MCF 10A (cell line): ENCODE measurements at regions not wholly inside any gene's neighbourhood (a gene's known extent, or its start where the extent isn't known, plus 50 kb on each side); places are given as distances from the start of the nearest gene placed in this dataset.

Source experiments
- BruUV-seq: library from RNA; stranded (reverse); fragments of 400-500 nt; replicated peaks from 2 replicates; lab custom pipeline; 2021; lab: Mats Ljungman, UMichigan
- CTCF ChIA-PET: fragments of 300-600 bp; sonication (Branson Sonifier 250); formaldehyde crosslinking; extraction: SDS; loops from one replicate; lab custom pipeline; 2021; ENCODE audit warnings: antibody characterized with exemption, inconsistent platforms; lab: Yijun Ruan, JAX
- POLR2A ChIA-PET: fragments of 300-600, 350-650 bp; sonication (Branson Sonifier 250); formaldehyde crosslinking; extraction: SDS; loops from one replicate; lab custom pipeline; 2020; ENCODE audit warnings: antibody characterized with exemption, inconsistent platforms; lab: Yijun Ruan, JAX
- DNase-seq: peaks from one replicate; pipeline ENCODE4 v3.0.0-alpha.2; 2018; ENCODE audit not compliant: unreplicated experiment
- H3K27ac Mint-ChIP-seq: one replicate; pipeline ENCODE4 v1.8.0; 2022; ENCODE audit warnings: mild to moderate bottlenecking, low read depth, mixed read lengths; ENCODE audit not compliant: unreplicated experiment
- H3K27me3 Mint-ChIP-seq: one replicate; pipeline ENCODE4 v1.8.0; 2022; ENCODE audit warnings: mixed read lengths; ENCODE audit not compliant: insufficient read depth, unreplicated experiment
- H3K36me3 Mint-ChIP-seq: one replicate; pipeline ENCODE4 v1.8.0; 2022; ENCODE audit warnings: mild to moderate bottlenecking, moderate library complexity, mixed read lengths; ENCODE audit not compliant: insufficient read depth, unreplicated experiment
- H3K4me1 Mint-ChIP-seq: one replicate; pipeline ENCODE4 v1.8.0; 2022; ENCODE audit warnings: mixed read lengths; ENCODE audit not compliant: insufficient read depth, unreplicated experiment
- H3K4me3 Mint-ChIP-seq: one replicate; pipeline ENCODE4 v1.8.0; 2022; ENCODE audit warnings: mild to moderate bottlenecking, moderate library complexity, mixed read lengths; ENCODE audit not compliant: unreplicated experiment
- H3K9me3 Mint-ChIP-seq: one replicate; pipeline ENCODE4 v1.8.0; 2022; ENCODE audit warnings: mixed read lengths; ENCODE audit not compliant: unreplicated experiment
- intact Hi-C: fragments of 100-400 bp; cut with micrococcal nuclease; formaldehyde crosslinking; loops from 2 replicates; pipeline ENCODE4 v1.14.1; 2022
- TF ChIP-seq, protein P1 (sequence below): fragments of 200-600 bp; IDR thresholded peaks from one replicate; pipeline ENCODE4 v1.8.0; 2022; ENCODE audit warnings: antibody characterized with exemption, mild to moderate bottlenecking; ENCODE audit not compliant: unreplicated experiment

DNA sequence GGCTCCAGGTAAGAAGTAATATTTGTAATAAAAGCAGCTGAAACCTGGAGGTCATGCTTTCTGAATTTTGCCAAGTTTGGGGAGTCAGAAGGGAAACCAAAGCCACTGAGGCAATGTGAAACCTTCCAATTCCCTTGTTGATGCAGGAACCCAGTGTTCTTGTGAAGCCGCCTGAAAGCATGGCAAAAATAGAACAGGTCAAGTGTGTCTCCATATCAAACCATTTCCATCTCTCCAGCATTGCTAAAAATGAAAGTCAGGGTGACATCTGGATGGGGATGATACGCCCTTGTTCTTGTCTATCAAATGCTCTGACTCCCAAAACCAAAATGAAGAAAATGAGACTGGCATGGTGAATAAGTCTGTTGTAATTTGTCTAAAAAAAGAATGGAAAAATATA is 362.5 kb downstream of the VPS13C start:
- POLR2A ChIA-PET, result interaction anchor here (0.6 kb wide), 1 partner anchor 79 kb away, joined by 3 read pairs; no protein-coding TSS in a partner anchor
- H3K9me3 Mint-ChIP-seq, result no peaks in the 10 kb centered on the region
- TF ChIP-seq, protein P1, sequence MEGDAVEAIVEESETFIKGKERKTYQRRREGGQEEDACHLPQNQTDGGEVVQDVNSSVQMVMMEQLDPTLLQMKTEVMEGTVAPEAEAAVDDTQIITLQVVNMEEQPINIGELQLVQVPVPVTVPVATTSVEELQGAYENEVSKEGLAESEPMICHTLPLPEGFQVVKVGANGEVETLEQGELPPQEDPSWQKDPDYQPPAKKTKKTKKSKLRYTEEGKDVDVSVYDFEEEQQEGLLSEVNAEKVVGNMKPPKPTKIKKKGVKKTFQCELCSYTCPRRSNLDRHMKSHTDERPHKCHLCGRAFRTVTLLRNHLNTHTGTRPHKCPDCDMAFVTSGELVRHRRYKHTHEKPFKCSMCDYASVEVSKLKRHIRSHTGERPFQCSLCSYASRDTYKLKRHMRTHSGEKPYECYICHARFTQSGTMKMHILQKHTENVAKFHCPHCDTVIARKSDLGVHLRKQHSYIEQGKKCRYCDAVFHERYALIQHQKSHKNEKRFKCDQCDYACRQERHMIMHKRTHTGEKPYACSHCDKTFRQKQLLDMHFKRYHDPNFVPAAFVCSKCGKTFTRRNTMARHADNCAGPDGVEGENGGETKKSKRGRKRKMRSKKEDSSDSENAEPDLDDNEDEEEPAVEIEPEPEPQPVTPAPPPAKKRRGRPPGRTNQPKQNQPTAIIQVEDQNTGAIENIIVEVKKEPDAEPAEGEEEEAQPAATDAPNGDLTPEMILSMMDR, result no peak
- H3K36me3 Mint-ChIP-seq, result no peaks in the 10 kb centered on the region
- peaks cover 7% of the 10 kb centered on the region for H3K4me1 Mint-ChIP-seq
- CTCF ChIA-PET, result interaction anchor here (1.5 kb wide), 1 partner anchor 53 kb away, joined by 4 read pairs; no protein-coding TSS in a partner anchor
- no peak overlapping the region for H3K4me3 Mint-ChIP-seq
- no peak for DNase-seq
- BruUV-seq, result no TSS peak
- H3K27ac Mint-ChIP-seq, result no peak overlapping the region
- H3K27me3 Mint-ChIP-seq, result no peaks in the 10 kb centered on the region
- intact Hi-C loops, result no loop called here

DNA sequence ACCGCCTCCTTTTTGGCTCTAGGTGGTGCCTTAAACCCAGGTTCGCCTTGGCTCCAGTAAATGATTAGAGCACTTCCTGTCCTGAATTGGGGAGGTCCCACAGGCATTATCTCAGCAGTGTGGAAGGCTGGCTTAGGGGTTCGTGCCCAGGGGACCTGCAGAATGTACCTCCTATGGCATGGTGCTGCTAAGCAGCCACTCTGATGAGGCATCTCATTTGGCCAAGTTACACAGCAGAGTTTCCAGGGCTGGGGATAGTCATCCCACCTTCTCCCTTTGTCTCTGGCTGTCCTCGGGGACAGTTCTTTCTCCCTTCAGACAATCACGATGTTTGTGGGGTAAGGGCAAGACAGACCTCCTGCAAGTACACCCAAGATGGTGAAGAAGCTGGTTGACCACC is 371.2 kb downstream of the VPS13C start:
- Mint-ChIP-seq H3K36me3 (no peaks in the 10 kb centered on the region), H3K9me3 (no peaks in the 10 kb centered on the region), H3K27me3 (no peaks in the 10 kb centered on the region), H3K4me3 (no peak overlapping the region), H3K4me1 (peaks cover 6% of the 10 kb centered on the region), H3K27ac (no peak overlapping the region)
- no peak for DNase-seq
- TF ChIP-seq, protein P1, result no peak
- ChIA-PET POLR2A (no interaction called here), CTCF (no interaction called here)
- no TSS peak for BruUV-seq
- intact Hi-C loops, result no loop called here

DNA sequence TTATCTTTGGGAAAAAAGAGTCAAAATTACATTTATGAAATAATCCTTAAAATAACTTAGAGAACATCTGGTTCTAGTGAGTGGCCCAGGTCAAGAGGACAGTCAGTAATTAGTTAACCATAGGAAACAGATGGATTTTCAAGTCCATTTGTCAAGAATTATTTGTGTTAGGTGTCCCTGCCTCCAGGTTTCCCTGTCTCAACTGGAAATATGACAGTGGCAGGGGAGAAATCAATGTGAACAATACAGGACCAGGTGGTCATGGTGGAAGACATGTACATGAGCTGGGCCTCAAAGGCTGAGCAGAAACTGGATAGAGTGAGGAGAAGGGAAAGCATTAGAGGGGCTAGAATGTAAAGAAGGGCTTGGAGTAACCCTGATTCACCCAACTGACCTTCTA is 372.6 kb downstream of the VPS13C start:
- H3K27me3 Mint-ChIP-seq, result no peaks in the 10 kb centered on the region
- CTCF ChIA-PET, result interaction anchor here (0.6 kb wide), 1 partner anchor 256 kb away, joined by 3 read pairs; no protein-coding TSS in a partner anchor
- no peaks in the 10 kb centered on the region for H3K9me3 Mint-ChIP-seq
- DNase-seq, result no peak
- H3K4me3 Mint-ChIP-seq, result no peak overlapping the region
- BruUV-seq, result no TSS peak
- POLR2A ChIA-PET, result no interaction called here
- H3K27ac Mint-ChIP-seq, result no peak overlapping the region
- intact Hi-C loops, result no loop called here
- H3K4me1 Mint-ChIP-seq, result peaks cover 6% of the 10 kb centered on the region
- TF ChIP-seq, protein P1, result no peak
- H3K36me3 Mint-ChIP-seq, result no peaks in the 10 kb centered on the region

DNA sequence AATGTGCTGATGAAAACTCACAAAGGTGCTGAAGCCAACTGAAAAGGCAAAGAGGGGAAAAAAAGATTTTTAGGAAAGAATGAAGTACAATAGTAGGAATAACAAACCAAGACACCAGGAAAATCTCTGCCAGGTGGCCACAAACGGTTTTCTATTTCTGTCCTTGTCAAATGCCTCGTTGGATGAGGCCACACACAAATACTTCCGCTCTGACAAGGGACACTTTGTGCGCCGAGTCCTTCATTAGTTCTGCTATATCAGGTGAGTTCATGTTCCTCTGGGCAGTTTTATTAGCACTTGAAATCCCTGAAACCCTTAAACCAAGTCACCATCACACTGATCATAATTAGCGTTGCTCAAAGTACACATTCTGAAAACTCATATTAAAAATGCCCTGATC is 373.1 kb downstream of the VPS13C start:
- Mint-ChIP-seq H3K4me3 (no peak overlapping the region), H3K27me3 (no peaks in the 10 kb centered on the region), H3K9me3 (no peaks in the 10 kb centered on the region), H3K27ac (no peak overlapping the region), H3K4me1 (peaks cover 6% of the 10 kb centered on the region), H3K36me3 (no peaks in the 10 kb centered on the region)
- no peak for DNase-seq
- POLR2A ChIA-PET, result no interaction called here
- BruUV-seq, result no TSS peak
- TF ChIP-seq, protein P1, result no peak
- CTCF ChIA-PET, result no interaction called here
- intact Hi-C loops, result no loop called here
